T-helper 9 cell (primary cell): ENCODE measurements at regions not wholly inside any gene's neighbourhood (a gene's known extent, or its start where the extent isn't known, plus 50 kb on each side); places are given as distances from the start of the nearest gene placed in this dataset.

Experiments
- DNase-seq: peaks from one replicate; pipeline ENCODE4 v3.0.0-alpha.2; 2020

- no peak for DNase-seq
Measured at GRCh38 chr7:7060828-7061599, 121.3 kb upstream of the C1GALT1 start.

DNA sequence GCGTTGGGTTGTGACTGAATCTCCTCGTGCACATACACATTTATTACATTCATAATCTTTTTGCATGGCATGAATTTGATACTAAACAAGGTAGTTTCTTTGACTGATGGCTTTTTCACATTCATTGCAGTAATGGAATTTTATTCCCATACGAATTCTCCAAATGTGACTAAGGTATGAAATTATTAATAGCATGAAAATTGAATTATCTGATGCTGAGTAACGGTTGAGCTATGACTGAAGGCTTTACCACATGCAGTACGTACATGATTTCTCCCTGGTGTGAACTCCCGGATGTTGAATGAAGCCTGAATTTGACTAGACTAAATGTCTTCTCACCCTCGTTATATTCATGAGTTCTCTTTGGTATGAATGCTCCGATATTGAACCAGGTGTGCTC is 104.4 kb upstream of the C1GALT1 start:
- no peak for DNase-seq

GRCh38 chr7:7080802-7081201 is 101.5 kb upstream of the C1GALT1 start:
- no peak for DNase-seq

DNA sequence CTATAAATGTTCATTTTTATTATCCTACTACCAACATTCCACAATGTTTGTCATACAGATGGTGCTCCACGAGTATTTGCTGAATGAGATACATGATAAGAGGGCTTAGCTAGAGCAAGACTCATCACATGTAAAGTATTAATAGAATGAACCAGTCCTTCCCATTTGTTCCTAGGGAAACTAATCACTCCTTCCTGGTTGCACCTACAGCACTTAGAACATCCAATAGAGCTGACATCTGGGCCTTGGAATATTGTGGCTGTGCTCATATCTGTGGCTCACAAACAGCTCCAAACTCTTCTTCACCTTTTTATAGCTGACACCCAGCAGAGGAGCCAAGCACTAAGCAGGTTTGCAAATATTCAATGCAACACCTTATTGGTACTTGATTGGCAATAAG is 91.9 kb upstream of the C1GALT1 start:
- no peak for DNase-seq

- DNase-seq = no peak
Measured at GRCh38 chr7:7098280-7098818, 84.0 kb upstream of the C1GALT1 start.

DNA sequence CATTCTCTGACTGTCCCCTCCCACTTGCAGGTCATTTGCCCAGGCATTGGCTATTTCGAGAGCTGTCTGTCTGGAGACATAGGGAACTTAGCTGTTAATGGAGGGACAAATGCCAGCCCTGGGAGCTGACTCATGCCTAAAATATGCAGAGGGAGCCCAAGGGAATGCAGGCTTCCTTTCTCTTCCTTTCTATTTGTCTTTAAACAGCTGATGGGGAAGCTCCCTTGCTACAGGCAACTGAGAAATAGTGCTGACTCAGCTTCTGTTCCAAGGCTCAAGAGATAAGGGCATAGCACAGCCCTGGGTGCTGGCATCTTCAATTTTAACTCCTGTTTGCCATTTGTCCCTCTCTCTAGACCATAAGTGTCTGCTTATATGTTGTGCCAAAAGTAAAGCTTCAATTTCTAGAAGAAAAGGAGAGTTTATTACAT is 82.7 kb upstream of the C1GALT1 start:
- DNase-seq = no peak

GRCh38 chr7:7100432-7100849 is 81.9 kb upstream of the C1GALT1 start:
- no peak for DNase-seq

- DNase-seq = no peak
Measured at GRCh38 chr7:7102906-7103305, 79.4 kb upstream of the C1GALT1 start.

DNA sequence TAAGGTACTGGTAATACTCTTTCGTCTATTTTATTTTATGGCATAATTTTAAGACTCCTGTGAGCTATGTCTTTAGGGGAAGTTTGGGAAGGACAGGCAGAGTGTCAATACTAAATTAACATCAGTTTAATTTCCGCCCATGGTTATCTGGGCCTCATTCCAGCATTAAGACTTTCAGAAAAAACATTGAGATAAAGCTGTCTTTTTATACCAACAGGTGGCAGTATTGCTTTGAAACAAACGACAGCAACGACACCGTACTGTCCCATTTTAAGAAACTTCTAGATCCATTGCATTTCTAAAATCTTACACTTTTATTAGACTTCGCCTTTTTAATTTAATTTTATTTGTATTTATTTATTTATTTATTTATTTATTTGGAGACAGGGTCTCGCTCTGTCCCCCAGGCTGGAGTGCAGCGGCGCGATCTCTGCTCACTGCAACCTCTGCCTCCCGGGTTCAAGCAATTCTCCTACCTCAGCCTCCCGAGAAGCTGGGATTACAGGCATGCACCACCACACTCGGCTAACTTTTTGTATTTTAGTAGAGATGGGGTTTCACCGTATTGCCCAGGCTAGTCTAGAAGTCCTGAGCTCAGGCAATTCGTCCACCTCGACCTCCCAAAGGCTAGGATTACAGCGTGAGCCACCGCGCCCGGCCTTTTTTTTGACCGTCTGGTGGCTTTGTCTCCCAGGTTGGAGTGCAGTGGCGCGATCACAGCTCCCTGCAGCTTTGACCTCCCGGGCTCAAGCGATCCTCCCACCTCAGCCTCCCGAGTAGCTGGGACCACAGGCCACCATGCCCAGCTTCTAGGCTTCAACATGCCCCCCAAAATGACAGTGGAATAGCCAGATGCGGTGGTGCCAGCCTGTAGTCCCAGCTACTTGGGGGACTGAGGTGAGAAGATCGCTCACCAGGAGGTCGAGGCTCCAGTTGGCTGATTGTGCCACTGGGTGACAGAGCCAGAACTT is 78.7 kb upstream of the C1GALT1 start:
- DNase-seq = no peak

DNA sequence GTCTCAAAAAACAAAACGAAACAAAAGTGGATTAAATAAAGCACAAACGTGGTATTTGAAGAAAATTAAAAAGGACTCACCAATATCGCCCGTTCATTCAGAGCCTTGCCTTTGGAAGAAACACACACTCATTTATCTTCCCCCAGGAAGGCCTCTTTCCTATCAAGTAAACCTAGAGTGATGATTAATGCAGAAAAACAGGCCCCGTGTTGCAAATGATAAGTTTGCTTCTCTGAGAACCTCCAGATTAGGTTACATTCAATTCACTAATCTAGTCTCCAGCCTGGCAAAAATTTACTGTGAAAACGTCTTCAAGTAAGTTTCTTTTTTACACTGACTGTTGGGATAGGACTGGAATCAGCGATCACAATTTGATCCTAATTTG is 78.0 kb upstream of the C1GALT1 start:
- DNase-seq = no peak

GRCh38 chr7:7104971-7105370 is 77.4 kb upstream of the C1GALT1 start:
- no peak for DNase-seq

- DNase-seq = no peak
Measured at GRCh38 chr7:7105800-7106582, 76.4 kb upstream of the C1GALT1 start.

GRCh38 chr7:7108931-7109330 is 73.4 kb upstream of the C1GALT1 start:
- no peak for DNase-seq

- DNase-seq = no peak
Measured at GRCh38 chr7:7109934-7110333, 72.4 kb upstream of the C1GALT1 start.

- no peak for DNase-seq
Measured at GRCh38 chr7:7110706-7111105, 71.6 kb upstream of the C1GALT1 start.

GRCh38 chr7:7112868-7113267 is 69.5 kb upstream of the C1GALT1 start:
- no peak for DNase-seq

- DNase-seq = no peak
Measured at GRCh38 chr7:7114575-7115291, 67.6 kb upstream of the C1GALT1 start.

DNA sequence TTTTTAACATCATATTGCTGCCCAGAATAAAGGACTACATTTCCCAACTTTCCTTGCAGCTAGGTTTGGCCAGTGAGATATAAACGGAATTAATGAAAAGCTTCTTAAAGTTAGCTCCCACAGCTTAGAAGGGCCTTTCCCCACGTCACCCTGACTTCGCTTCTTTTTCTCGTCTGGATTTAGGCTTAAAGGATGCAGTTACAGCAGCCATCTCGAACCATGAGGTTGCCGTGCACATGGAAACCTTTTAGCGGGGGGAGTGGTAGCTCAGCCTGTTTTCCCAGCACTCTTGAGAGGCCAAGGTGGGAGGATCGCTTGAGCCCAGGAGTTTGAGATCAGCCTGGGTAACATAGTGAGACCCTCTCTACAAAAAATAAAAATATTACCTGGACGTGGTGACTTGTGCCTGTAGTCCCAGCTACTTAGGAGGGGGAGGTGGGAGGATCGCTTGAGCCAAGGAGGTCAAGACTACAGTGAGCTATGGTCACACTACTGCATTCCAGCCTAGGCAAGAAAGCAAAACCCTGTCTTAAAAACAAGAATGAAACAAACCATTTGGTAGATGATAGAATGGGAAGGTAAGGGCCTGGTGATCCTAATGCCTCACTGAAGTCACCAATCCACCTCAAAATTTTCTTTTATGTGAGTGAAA is 64.3 kb upstream of the C1GALT1 start:
- no peak for DNase-seq

- no peak for DNase-seq
Measured at GRCh38 chr7:7118822-7119221, 63.5 kb upstream of the C1GALT1 start.

- no peak for DNase-seq
Measured at GRCh38 chr7:7119729-7120128, 62.6 kb upstream of the C1GALT1 start.

DNA sequence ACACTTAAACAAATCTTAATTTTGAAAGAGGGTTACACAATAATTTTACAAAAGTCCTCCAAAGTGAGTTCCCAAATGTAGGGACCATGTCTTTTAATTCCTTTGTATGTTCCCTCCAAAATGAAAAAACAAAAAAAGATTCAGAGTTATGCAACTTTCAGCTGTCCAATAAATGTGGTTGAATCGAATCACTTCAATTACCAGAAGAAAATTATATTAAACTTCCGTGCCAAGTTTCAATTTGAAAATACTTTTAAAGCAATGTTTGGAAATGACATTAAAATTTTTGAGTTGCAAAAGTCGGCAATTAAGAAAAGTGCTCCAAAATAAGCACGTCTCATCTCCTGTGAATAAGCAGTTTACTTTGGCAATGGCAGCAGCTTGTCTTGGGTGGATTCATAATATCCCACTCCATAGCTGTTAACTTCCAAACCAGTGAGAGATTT is 60.3 kb upstream of the C1GALT1 start:
- no peak for DNase-seq
